ENCODE measurements at regions not wholly inside any gene's neighbourhood (a gene's known extent, or its start where the extent isn't known, plus 50 kb on each side); places are given as distances from the start of the nearest gene placed in this dataset.

DNA sequence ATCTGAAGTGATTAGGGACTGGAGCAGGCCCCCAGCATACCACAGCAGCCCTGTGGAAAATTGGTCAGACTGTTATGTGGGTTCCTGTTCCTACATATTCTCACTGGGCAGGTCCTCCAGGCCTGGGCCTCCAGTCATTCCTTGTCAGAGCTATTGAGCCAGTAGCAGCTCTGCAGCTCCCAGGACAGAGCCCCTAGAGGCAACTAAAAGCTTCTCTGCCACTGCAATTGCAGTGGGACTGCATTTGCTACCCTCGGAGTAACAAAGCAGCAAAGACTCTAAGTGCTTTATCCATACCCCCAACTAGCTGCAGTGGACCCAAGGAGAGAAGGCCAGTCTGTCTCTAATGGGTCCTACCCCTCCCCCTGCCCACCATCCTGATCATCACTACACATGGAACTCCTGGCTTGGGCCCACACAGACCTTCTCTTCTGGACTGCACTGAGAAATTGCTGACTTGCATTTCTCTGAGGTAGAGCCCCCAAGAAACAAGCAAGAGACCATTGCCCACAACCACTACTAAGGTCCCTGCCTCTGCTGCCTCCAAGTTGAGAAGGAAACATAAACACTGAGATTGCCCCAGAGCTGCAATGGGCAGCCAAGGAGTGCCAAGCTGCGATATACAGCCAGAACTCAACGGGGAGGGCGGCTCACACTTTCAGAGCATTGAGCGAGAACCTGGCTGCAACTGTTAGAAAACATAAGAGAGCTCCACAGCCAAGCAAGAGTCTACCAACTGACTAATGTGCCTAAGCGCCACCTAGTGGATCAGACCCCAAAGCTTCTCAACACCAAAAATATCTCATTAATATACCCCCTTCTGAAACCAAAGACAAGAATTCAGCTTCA lies 738.7 kb upstream of the NDST4 start:
- no peak for DNase-seq (ENCODE audit: low read depth)
- H3K4me3 ChIP-seq (ENCODE audit: low read depth, low read length): no peak overlapping the region
- no peak for TF ChIP-seq CTCF (IDR thresholded peaks at IDR 0.05; ENCODE audit: insufficient read depth, low read length)

DNA sequence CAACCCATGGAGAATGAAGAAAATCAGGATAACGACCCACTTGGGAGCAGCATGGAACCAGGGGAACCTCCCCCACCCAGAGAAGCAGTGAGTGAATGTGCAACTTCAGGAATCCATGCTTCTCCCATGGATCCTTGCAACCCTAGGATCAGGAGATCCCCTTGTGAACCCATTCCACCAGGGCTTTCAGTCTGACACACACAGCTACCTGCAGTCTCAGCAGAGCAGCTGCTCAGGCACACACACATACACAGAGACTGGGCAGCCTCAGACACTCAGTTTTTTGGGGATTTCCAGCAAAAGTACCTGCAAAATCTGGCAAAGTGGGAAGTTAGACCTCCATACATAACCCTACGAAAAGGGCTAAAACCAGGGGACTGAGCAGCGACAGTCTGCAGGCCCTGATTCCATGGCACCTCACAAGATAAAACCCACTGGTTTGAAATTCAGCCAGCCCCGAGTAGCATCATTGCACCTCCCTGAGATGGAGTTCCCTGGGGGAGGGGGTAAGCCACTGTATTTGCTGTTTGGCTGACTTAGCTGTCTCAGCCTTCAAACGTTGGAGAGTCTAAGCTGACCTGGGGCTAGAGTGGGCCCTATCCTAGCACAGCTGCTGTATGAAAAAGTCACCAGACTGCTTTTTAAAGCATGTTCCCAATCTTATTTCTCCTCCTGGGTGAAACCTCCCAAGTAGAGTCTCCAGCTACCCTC lies 737.5 kb upstream of the NDST4 start:
- H3K4me3 ChIP-seq (ENCODE audit: low read depth, low read length): no peak overlapping the region
- TF ChIP-seq CTCF (IDR thresholded peaks at IDR 0.05; ENCODE audit: insufficient read depth, low read length): no peak

GRCh38 chr4:115844180-115844579 lies 730.8 kb upstream of the NDST4 start:
- no peak for TF ChIP-seq CTCF (IDR thresholded peaks at IDR 0.05; ENCODE audit: insufficient read depth, low read length)
- no peak overlapping the region for H3K4me3 ChIP-seq (ENCODE audit: low read depth, low read length)
- no peak for DNase-seq (ENCODE audit: low read depth)

More for the DNA sequence above, 737.5 kb upstream of the NDST4 start:
- DNase-seq (ENCODE audit: low read depth): no peak

DNA sequence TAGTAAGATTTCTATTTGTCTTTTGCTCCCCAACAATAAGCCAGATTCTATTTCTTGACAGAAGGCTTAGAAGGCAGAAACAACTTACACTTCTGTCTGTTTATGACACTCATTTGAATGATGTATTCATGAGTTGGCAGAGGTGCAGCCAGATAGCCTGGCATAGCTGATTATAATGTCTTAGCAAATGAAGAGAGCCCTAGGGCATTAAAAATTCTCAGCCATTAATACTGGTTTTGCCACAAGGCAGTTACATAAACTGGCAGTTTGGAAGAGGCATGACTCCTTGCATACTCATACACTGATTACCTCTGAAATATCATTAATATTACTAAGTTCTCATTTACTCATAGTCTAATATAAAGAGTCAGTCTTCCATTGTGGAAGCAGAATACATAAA lies 728.5 kb upstream of the NDST4 start:
- no peak for DNase-seq (ENCODE audit: low read depth)
- no peak for TF ChIP-seq CTCF (IDR thresholded peaks at IDR 0.05; ENCODE audit: insufficient read depth, low read length)
- no peak overlapping the region for H3K4me3 ChIP-seq (ENCODE audit: low read depth, low read length)

GRCh38 chr4:115834441-115834840 lies 721.0 kb upstream of the NDST4 start:
- H3K4me3 ChIP-seq (ENCODE audit: low read depth, low read length): no peak overlapping the region
- DNase-seq (ENCODE audit: low read depth): no peak
- no peak for TF ChIP-seq CTCF (IDR thresholded peaks at IDR 0.05; ENCODE audit: insufficient read depth, low read length)

DNA sequence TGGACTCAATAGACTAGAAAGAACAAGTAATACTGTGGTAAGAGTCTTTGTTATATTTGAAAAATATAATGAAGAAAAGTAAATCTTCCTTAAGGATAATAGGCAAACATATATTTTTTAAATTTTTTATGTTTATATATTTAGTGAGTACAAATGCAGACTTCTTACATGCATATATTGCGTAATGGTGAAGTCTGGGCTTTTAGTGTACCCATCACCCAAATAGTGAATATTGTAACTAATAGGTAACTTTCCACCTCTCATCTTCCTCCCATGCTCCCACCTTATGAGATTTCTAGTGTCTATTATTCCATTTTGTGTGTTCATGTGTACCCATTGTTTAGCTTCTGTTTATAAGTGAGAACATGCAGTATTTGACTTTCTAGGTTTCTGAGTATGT lies 711.2 kb upstream of the NDST4 start:
- no peak overlapping the region for H3K4me3 ChIP-seq (ENCODE audit: low read depth, low read length)
- DNase-seq (ENCODE audit: low read depth): no peak
- no peak for TF ChIP-seq CTCF (IDR thresholded peaks at IDR 0.05; ENCODE audit: insufficient read depth, low read length)

All from fibroblast of the aortic adventitia (primary cell).